ENCODE measurements at regions not wholly inside any gene's neighbourhood (a gene's known extent, or its start where the extent isn't known, plus 50 kb on each side); places are given as distances from the start of the nearest gene placed in this dataset.

- no peak overlapping the region for H3K27ac ChIP-seq
These were observed 103.2 kb upstream of the IGLL5 start for GRCh38 chr22:22784249-22785039.

DNA sequence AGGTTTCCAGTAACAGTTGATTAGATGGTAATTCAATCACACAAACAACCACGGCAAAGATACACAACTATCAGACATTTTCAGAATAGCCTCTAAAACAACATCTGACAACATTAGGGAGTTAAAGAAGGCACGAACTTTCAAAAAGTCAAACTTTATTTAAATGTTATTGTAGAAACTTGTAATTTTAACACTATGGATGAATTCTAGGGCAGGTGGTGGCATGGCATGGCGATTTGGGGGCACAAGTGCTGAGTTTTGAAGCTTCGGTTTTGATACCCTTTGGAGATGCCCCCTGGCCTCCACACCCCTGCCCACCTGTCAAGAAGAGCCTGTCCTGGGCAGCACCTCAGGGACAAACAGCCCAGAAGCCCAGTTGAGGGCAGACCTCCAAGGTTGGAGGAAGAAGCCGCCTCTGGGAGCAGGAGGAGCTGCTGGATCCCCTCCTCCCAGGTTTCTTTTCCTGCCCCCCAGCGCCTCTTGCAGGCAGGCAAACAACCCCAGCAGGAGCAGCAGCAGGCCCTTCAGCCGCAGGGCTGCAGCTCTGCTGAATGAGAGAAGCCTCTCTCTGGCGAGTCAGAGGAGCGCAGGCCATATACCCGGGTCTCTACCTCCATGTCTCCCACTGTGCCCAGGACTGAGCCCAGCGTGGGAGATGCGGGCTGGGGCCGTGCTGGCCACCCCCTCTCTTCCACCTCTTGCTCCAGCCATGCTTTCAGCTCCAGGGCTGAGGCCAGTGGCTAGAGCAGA lies 102.1 kb upstream of the IGLL5 start:
- H3K36me3 ChIP-seq (ENCODE audit: control insufficient read depth, insufficient read depth, low read length): no peaks in the 10 kb centered on the region
- no peak overlapping the region for H3K4me3 ChIP-seq (ENCODE audit: low read depth, low read length)
- H3K27ac ChIP-seq: no peak overlapping the region
- no peaks in the 10 kb centered on the region for H3K79me2 ChIP-seq
- no peak overlapping the region for H3K9ac ChIP-seq
- H3K4me1 ChIP-seq: no peaks in the 10 kb centered on the region
- H2AFZ ChIP-seq: no peak overlapping the region
- no peaks in the 10 kb centered on the region for H3K27me3 ChIP-seq (ENCODE audit: control insufficient read depth, insufficient read depth, low read length)
- no peaks in the 10 kb centered on the region for H3K9me3 ChIP-seq (ENCODE audit: control insufficient read depth, low read length)
- H3K4me2 ChIP-seq (ENCODE audit: low read length): no peak overlapping the region
- TF ChIP-seq, protein P1, sequence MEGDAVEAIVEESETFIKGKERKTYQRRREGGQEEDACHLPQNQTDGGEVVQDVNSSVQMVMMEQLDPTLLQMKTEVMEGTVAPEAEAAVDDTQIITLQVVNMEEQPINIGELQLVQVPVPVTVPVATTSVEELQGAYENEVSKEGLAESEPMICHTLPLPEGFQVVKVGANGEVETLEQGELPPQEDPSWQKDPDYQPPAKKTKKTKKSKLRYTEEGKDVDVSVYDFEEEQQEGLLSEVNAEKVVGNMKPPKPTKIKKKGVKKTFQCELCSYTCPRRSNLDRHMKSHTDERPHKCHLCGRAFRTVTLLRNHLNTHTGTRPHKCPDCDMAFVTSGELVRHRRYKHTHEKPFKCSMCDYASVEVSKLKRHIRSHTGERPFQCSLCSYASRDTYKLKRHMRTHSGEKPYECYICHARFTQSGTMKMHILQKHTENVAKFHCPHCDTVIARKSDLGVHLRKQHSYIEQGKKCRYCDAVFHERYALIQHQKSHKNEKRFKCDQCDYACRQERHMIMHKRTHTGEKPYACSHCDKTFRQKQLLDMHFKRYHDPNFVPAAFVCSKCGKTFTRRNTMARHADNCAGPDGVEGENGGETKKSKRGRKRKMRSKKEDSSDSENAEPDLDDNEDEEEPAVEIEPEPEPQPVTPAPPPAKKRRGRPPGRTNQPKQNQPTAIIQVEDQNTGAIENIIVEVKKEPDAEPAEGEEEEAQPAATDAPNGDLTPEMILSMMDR (IDR thresholded peaks at IDR 0.05): no peak

More at GRCh38 chr22:22784249-22785039, 103.2 kb upstream of the IGLL5 start:
- no peak overlapping the region for H3K4me3 ChIP-seq (ENCODE audit: low read depth, low read length)
- no peaks in the 10 kb centered on the region for H3K79me2 ChIP-seq
- no peak overlapping the region for H2AFZ ChIP-seq
- no peaks in the 10 kb centered on the region for H3K27me3 ChIP-seq (ENCODE audit: control insufficient read depth, insufficient read depth, low read length)
- TF ChIP-seq, protein P1 (IDR thresholded peaks at IDR 0.05): no peak
- no peaks in the 10 kb centered on the region for H3K4me1 ChIP-seq
- H3K4me2 ChIP-seq (ENCODE audit: low read length): no peak overlapping the region
- H3K9me3 ChIP-seq (ENCODE audit: control insufficient read depth, low read length): no peaks in the 10 kb centered on the region
- H3K9ac ChIP-seq: no peak overlapping the region
- H3K36me3 ChIP-seq (ENCODE audit: control insufficient read depth, insufficient read depth, low read length): no peaks in the 10 kb centered on the region

GRCh38 chr22:22786301-22787115 lies 101.1 kb upstream of the IGLL5 start:
- no peak overlapping the region for H3K4me2 ChIP-seq (ENCODE audit: low read length)
- TF ChIP-seq, protein P1 (IDR thresholded peaks at IDR 0.05): no peak
- no peaks in the 10 kb centered on the region for H3K36me3 ChIP-seq (ENCODE audit: control insufficient read depth, insufficient read depth, low read length)
- H3K4me3 ChIP-seq (ENCODE audit: low read depth, low read length): no peak overlapping the region
- no peak overlapping the region for H3K27ac ChIP-seq
- H3K4me1 ChIP-seq: no peaks in the 10 kb centered on the region
- H3K27me3 ChIP-seq (ENCODE audit: control insufficient read depth, insufficient read depth, low read length): no peaks in the 10 kb centered on the region
- H3K9ac ChIP-seq: no peak overlapping the region
- H2AFZ ChIP-seq: no peak overlapping the region
- no peaks in the 10 kb centered on the region for H3K79me2 ChIP-seq
- H3K9me3 ChIP-seq (ENCODE audit: control insufficient read depth, low read length): no peaks in the 10 kb centered on the region

- Histone ChIP-seq H3K4me3 (ENCODE audit: low read depth, low read length) (no peak overlapping the region), H3K4me1 (no peaks in the 10 kb centered on the region), H3K79me2 (no peaks in the 10 kb centered on the region), H3K36me3 (ENCODE audit: control insufficient read depth, insufficient read depth, low read length) (no peaks in the 10 kb centered on the region), H3K27ac (no peak overlapping the region), H3K4me2 (ENCODE audit: low read length) (no peak overlapping the region), H3K9ac (no peak overlapping the region), H2AFZ (no peak overlapping the region), H3K9me3 (ENCODE audit: control insufficient read depth, low read length) (no peaks in the 10 kb centered on the region), H3K27me3 (ENCODE audit: control insufficient read depth, insufficient read depth, low read length) (no peaks in the 10 kb centered on the region)
- TF ChIP-seq, protein P1 (IDR thresholded peaks at IDR 0.05): no peak
These were observed 100.5 kb upstream of the IGLL5 start for GRCh38 chr22:22787151-22787550.

All from parathyroid adenoma (tissue), 2 donors.